ENCODE measurements at regions not wholly inside any gene's neighbourhood (a gene's known extent, or its start where the extent isn't known, plus 50 kb on each side); places are given as distances from the start of the nearest gene placed in this dataset.

DNA sequence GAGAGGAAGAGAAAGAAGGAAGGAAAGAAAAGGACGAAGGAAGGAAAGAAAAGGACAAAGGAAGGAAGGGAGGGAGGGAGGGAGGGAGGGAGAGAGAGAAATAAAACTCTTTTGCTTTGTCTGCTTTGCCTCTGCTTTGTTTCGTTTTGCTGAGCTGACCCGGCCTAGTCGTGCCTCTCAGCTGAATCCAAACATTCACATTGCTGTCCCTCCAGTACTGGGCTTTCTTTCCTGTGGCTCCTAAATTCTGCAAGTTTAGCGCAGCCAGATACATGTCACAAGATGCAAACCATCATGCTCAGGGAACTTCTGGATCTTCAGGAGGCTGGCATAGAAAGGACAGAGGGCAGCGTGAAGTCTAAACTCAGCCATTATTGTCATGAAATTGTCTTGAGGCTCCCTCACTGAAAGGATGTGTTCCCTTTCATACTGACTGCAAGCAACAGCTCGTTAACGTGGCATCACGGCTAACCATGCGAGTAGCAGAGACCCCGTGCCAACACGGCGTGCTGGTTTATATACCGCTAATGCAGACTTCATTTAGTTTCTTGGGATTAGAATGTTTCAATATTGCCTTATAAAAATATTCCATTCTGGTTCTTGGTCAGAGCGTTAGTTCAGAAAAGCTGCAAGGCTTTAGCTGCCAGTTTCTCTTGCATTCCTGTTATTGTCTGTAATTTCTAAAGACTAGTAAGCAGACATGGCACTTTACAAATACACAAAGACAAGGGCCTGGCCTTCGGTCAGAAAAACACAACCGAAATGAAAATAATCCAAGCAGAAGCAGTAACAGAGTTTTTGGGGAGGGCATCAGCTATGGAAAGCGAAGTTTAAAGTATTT is 94.2 kb downstream of the TMEM174 start:
- Mint-ChIP-seq H3K27me3 (ENCODE audit: unreplicated experiment) (peaks cover 3% of the 10 kb centered on the region), H3K4me3 (ENCODE audit: unreplicated experiment) (no peak overlapping the region)
- TF ChIP-seq, protein P1, sequence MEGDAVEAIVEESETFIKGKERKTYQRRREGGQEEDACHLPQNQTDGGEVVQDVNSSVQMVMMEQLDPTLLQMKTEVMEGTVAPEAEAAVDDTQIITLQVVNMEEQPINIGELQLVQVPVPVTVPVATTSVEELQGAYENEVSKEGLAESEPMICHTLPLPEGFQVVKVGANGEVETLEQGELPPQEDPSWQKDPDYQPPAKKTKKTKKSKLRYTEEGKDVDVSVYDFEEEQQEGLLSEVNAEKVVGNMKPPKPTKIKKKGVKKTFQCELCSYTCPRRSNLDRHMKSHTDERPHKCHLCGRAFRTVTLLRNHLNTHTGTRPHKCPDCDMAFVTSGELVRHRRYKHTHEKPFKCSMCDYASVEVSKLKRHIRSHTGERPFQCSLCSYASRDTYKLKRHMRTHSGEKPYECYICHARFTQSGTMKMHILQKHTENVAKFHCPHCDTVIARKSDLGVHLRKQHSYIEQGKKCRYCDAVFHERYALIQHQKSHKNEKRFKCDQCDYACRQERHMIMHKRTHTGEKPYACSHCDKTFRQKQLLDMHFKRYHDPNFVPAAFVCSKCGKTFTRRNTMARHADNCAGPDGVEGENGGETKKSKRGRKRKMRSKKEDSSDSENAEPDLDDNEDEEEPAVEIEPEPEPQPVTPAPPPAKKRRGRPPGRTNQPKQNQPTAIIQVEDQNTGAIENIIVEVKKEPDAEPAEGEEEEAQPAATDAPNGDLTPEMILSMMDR (IDR thresholded peaks at IDR 0.05; ENCODE audit: unreplicated experiment) = no peak

DNA sequence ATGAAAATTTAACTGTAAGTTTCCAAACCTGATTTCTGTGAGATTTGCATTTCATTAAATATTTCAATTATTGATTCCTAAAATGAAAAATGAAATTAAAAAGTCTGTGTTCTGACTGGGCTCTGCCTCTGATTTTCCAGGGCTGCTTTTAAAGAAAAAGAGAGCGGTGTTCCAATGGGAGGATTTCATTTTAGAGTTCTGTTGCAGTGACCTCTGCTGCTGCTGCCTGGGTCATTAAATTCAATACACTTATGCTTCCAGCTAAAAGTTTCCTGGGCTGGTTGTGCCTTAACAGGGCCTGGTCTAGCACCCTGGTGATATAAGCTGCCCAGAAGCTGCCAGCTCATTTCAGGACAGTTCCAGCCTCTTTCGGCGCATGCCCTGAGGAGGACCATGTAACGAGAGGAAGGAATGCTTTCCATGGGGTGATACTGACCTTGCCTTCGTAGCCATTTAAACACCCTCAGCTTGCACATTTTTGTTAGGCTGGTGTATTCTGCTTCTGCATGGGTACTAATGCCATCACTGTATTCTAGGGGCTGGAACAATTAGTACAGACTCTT is 93.3 kb downstream of the TMEM174 start:
- H3K4me1 Mint-ChIP-seq (ENCODE audit: unreplicated experiment) = peaks cover 40% of the 10 kb centered on the region
- H3K4me3 Mint-ChIP-seq (ENCODE audit: unreplicated experiment) = peak overlapping the region; percentile 22
- TF ChIP-seq, protein P1 (IDR thresholded peaks at IDR 0.05; ENCODE audit: unreplicated experiment) = no peak
- no peak for DNase-seq (ENCODE audit: low spot score)
- no peaks in the 10 kb centered on the region for H3K36me3 Mint-ChIP-seq (ENCODE audit: low read depth, unreplicated experiment)
- peak overlapping the region; percentile 85 for H3K27ac Mint-ChIP-seq (ENCODE audit: unreplicated experiment)
- peaks cover 3% of the 10 kb centered on the region for H3K27me3 Mint-ChIP-seq (ENCODE audit: unreplicated experiment)
- H3K9me3 Mint-ChIP-seq (ENCODE audit: unreplicated experiment) = no peaks in the 10 kb centered on the region

More for the DNA sequence above, 94.2 kb downstream of the TMEM174 start:
- Mint-ChIP-seq H3K27ac (ENCODE audit: unreplicated experiment) (peak overlapping the region; percentile 85), H3K4me1 (ENCODE audit: unreplicated experiment) (peaks cover 40% of the 10 kb centered on the region), H3K36me3 (ENCODE audit: low read depth, unreplicated experiment) (no peaks in the 10 kb centered on the region), H3K9me3 (ENCODE audit: unreplicated experiment) (no peaks in the 10 kb centered on the region)
- DNase-seq (ENCODE audit: low spot score) = no peak

DNA sequence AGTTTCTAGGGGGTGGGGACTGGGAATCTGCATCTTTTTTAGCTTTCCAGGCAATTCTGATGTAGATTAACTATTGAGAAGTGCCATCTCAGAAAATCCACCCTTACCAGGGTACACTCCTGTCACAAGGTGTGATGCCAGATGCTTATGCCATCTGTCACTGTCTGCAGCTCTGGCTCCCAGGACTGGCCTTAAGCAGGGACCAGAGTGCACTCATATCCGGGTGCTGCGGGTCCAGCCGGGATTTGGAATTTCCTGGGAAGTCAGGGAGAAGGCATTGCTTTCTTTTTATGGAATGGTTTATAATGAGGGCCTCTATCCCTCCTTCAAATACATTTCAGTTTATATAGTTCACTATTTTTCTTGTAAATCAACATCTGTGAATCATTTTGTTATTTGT is 92.6 kb downstream of the TMEM174 start:
- no peaks in the 10 kb centered on the region for H3K9me3 Mint-ChIP-seq (ENCODE audit: unreplicated experiment)
- no peak overlapping the region for H3K27ac Mint-ChIP-seq (ENCODE audit: unreplicated experiment)
- H3K36me3 Mint-ChIP-seq (ENCODE audit: low read depth, unreplicated experiment) = no peaks in the 10 kb centered on the region
- H3K4me3 Mint-ChIP-seq (ENCODE audit: unreplicated experiment) = no peak overlapping the region
- peaks cover 40% of the 10 kb centered on the region for H3K4me1 Mint-ChIP-seq (ENCODE audit: unreplicated experiment)
- TF ChIP-seq, protein P1 (IDR thresholded peaks at IDR 0.05; ENCODE audit: unreplicated experiment) = no peak
- H3K27me3 Mint-ChIP-seq (ENCODE audit: unreplicated experiment) = peaks cover 3% of the 10 kb centered on the region
- DNase-seq (ENCODE audit: low spot score) = no peak

DNA sequence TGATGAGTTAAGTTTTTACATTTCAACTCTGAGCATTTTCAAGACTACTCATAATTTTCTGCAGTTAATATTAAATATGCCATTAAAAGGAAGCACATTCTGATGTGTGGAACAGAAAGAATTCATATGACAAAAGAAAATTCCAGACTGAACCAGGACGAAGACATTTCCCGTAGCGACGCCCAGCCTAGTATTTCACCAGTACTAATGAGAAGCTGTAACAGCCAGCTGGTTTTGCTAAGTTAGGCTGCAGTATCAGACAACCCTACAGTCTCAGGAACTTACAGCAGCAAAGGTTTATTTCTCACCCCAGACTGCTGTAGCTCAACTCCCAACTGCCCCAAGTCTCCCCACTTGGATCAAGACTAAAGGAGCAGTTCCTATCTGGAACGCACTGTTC is 91.6 kb downstream of the TMEM174 start:
- TF ChIP-seq, protein P1 (IDR thresholded peaks at IDR 0.05; ENCODE audit: unreplicated experiment) = no peak
- H3K27ac Mint-ChIP-seq (ENCODE audit: unreplicated experiment) = no peak overlapping the region
- peaks cover 1% of the 10 kb centered on the region for H3K27me3 Mint-ChIP-seq (ENCODE audit: unreplicated experiment)
- no peak overlapping the region for H3K4me3 Mint-ChIP-seq (ENCODE audit: unreplicated experiment)
- no peaks in the 10 kb centered on the region for H3K36me3 Mint-ChIP-seq (ENCODE audit: low read depth, unreplicated experiment)
- no peak for DNase-seq (ENCODE audit: low spot score)
- H3K4me1 Mint-ChIP-seq (ENCODE audit: unreplicated experiment) = peaks cover 32% of the 10 kb centered on the region
- no peaks in the 10 kb centered on the region for H3K9me3 Mint-ChIP-seq (ENCODE audit: unreplicated experiment)

Data from endothelial cell (in vitro differentiated cells).